HG03159 (cell line): ENCODE measurements at regions not wholly inside any gene's neighbourhood (a gene's known extent, or its start where the extent isn't known, plus 50 kb on each side); places are given as distances from the start of the nearest gene placed in this dataset.

Experiments
- ATAC-seq: cut with Tn5 transposase; IDR thresholded peaks from one replicate; pipeline ENCODE4 v1.9.1; 2021; ENCODE audit warnings: mild to moderate bottlenecking, moderate library complexity; ENCODE audit not compliant: unreplicated experiment

DNA sequence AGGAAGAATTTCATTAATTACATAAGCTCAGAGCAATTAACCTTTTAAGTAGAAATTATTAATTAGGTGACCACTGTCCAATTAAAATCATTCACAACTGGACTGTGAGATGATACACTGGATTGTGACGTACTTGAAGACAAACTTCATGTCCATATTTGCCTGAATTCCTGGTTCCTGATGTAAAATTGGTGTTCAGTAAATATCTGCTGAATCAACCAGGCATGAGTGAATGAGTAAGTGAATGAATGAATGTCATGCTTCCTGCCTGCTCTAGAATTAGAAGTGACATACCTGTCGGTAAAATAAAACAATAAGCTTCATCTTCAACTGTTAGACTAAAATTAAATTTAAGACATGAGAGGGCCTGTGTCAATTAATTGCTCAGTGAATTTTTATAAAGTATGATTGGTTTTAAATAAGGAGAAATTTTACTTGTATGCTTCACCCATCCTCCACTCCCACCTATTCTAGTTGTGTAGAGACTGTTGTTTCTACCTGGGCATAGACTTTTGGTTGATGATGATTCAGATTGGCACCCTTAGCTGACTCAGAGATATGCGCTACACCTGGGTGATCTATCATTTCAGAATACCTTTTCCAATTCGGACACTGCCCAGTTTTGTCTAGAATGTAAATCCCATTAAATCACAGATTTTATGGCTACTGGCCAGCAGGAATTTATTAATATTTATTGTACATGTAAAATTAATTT lies 56.9 kb upstream of the PTGS2 start:
- ATAC-seq = no peak

- ATAC-seq = no peak
Measured at GRCh38 chr1:186735463-186735862, 55.2 kb upstream of the PTGS2 start.

GRCh38 chr1:186730951-186731729 lies 50.9 kb upstream of the PTGS2 start:
- ATAC-seq = peak; percentile 64
